Caco-2 (cell line): ENCODE measurements at regions not wholly inside any gene's neighbourhood (a gene's known extent, or its start where the extent isn't known, plus 50 kb on each side); places are given as distances from the start of the nearest gene placed in this dataset.

Experiments
- BruUV-seq: library from RNA; stranded (reverse); fragments of 400-500 nt; replicated peaks from 2 replicates; lab custom pipeline; 2021; lab: Mats Ljungman, UMichigan
- CTCF ChIA-PET: fragments of 300-600 bp; sonication (Branson Sonifier 250); formaldehyde crosslinking; loops from one replicate; lab custom pipeline; 2022; ENCODE audit warnings: antibody characterized with exemption; lab: Charles Lee
- POLR2A ChIA-PET: fragments of 300-600 bp; sonication (Branson Sonifier 250); formaldehyde crosslinking; loops from one replicate; lab custom pipeline; 2022; ENCODE audit warnings: antibody characterized with exemption; lab: Charles Lee
- DNase-seq, 2 experiments: peaks; one replicate each; pipeline versions ENCODE4 v3.0.0 to v3.0.0-alpha.2; 2020 to 2022
- H3K27me3 ChIP-seq: replicated peaks from 2 replicates; pipeline ENCODE4 v1.6.0; 2011; ENCODE audit warnings: low read length; ENCODE audit not compliant: control insufficient read depth, insufficient read depth
- H3K36me3 ChIP-seq: 2 replicates; pipeline ENCODE4 v1.5.1; 2011; ENCODE audit warnings: low read length; ENCODE audit not compliant: control insufficient read depth, insufficient read depth
- H3K4me1 ChIP-seq: fragments of 250-450 bp; sonication (Bioruptor Pico); 2 replicates; pipeline ENCODE4 v1.5.1; 2020; ENCODE audit warnings: mild to moderate bottlenecking
- H3K4me3 ChIP-seq: 2 replicates; pipeline ENCODE4 v1.5.1; 2011; ENCODE audit warnings: low read depth, mild to moderate bottlenecking, control low read depth, low read length
- H3K9me3 ChIP-seq: fragments of 250-450 bp; sonication (Bioruptor Pico); 2 replicates; pipeline ENCODE4 v1.5.1; 2020; ENCODE audit warnings: mild to moderate bottlenecking, moderate library complexity
- H3K27ac Mint-ChIP-seq: one replicate; pipeline ENCODE4 v1.8.0; 2022; ENCODE audit warnings: mixed read lengths; ENCODE audit not compliant: unreplicated experiment
- H3K27me3 Mint-ChIP-seq: one replicate; pipeline ENCODE4 v1.8.0; 2022; ENCODE audit warnings: mixed read lengths; ENCODE audit not compliant: insufficient read depth, unreplicated experiment
- H3K36me3 Mint-ChIP-seq: one replicate; pipeline ENCODE4 v1.8.0; 2022; ENCODE audit warnings: mild to moderate bottlenecking, mixed read lengths; ENCODE audit not compliant: insufficient read depth, unreplicated experiment
- H3K4me1 Mint-ChIP-seq: one replicate; pipeline ENCODE4 v1.8.0; 2022; ENCODE audit warnings: low read depth, mixed read lengths; ENCODE audit not compliant: unreplicated experiment
- H3K4me3 Mint-ChIP-seq: one replicate; pipeline ENCODE4 v1.8.0; 2022; ENCODE audit warnings: mild to moderate bottlenecking, moderate library complexity, mixed read lengths; ENCODE audit not compliant: unreplicated experiment
- H3K9me3 Mint-ChIP-seq: one replicate; pipeline ENCODE4 v1.8.0; 2022; ENCODE audit warnings: mixed read lengths; ENCODE audit not compliant: unreplicated experiment
- CTCF ChIP-seq, 2 experiments: fragments of 200-600 bp in 1 of 2; IDR thresholded peaks; 1 replicate in 1 of 2; 2 replicates in 1 of 2; pipeline versions ENCODE4 v1.5.1 to v1.8.0; 2011 to 2022; ENCODE audit warnings: antibody characterized with exemption in 1 of 2, control low read depth in 1 of 2, inconsistent platforms in 1 of 2, low read depth in 1 of 2, low read length in 1 of 2, mild to moderate bottlenecking in 1 of 2, moderate library complexity in 1 of 2; ENCODE audit not compliant: insufficient read depth in 1 of 2, severe bottlenecking in 1 of 2, unreplicated experiment in 1 of 2
- intact Hi-C: fragments of 100-400 bp; cut with micrococcal nuclease; formaldehyde crosslinking; loops from one replicate; pipeline ENCODE4 v1.10.0; 2022; ENCODE audit not compliant: unreplicated experiment

- Histone ChIP-seq H3K4me1 (no peaks in the 10 kb centered on the region), H3K4me3 (no peak overlapping the region), H3K9me3 (no peaks in the 10 kb centered on the region), H3K27me3 (no peaks in the 10 kb centered on the region), H3K36me3 (no peaks in the 10 kb centered on the region)
- BruUV-seq, result no TSS peak
- CTCF ChIA-PET, result no interaction called here
- Mint-ChIP-seq H3K27me3 (no peaks in the 10 kb centered on the region), H3K9me3 (no peaks in the 10 kb centered on the region), H3K4me3 (no peak overlapping the region), H3K4me1 (no peaks in the 10 kb centered on the region), H3K36me3 (no peaks in the 10 kb centered on the region), H3K27ac (no peak overlapping the region)
- intact Hi-C loops, result no loop called here
- TF ChIP-seq CTCF (IDR thresholded peaks at IDR 0.05; ENCODE audit: insufficient read depth in 1 of 2, low read depth in 1 of 2, low read length in 1 of 2, severe bottlenecking in 1 of 2, unreplicated experiment in 1 of 2), result no peak
- POLR2A ChIA-PET, result no interaction called here
- DNase-seq, result no peak
Observed at GRCh38 chr4:151475035-151475714, 66.2 kb downstream of the FHIP1A start.

GRCh38 chr4:151481813-151482212 is 72.8 kb downstream of the FHIP1A start:
- POLR2A ChIA-PET, result no interaction called here
- no peaks in the 10 kb centered on the region for H3K27me3 Mint-ChIP-seq
- no TSS peak for BruUV-seq

More at GRCh38 chr4:151481813-151482212, 72.8 kb downstream of the FHIP1A start:
- Mint-ChIP-seq H3K27ac (no peak overlapping the region), H3K4me3 (no peak overlapping the region), H3K4me1 (peaks cover 23% of the 10 kb centered on the region), H3K36me3 (no peaks in the 10 kb centered on the region), H3K9me3 (no peaks in the 10 kb centered on the region)
- Histone ChIP-seq H3K36me3 (no peaks in the 10 kb centered on the region), H3K4me1 (peaks cover 10% of the 10 kb centered on the region; the same call in 1 of the 2 replicates), H3K27me3 (no peaks in the 10 kb centered on the region), H3K9me3 (no peaks in the 10 kb centered on the region), H3K4me3 (no peak overlapping the region)
- CTCF ChIA-PET, result no interaction called here
- DNase-seq, result no peak
- intact Hi-C loops, result no loop called here
- no peak for TF ChIP-seq CTCF (IDR thresholded peaks at IDR 0.05; ENCODE audit: insufficient read depth in 1 of 2, low read depth in 1 of 2, low read length in 1 of 2, severe bottlenecking in 1 of 2, unreplicated experiment in 1 of 2)
